ENCODE measurements at regions not wholly inside any gene's neighbourhood (a gene's known extent, or its start where the extent isn't known, plus 50 kb on each side); places are given as distances from the start of the nearest gene placed in this dataset.

DNA sequence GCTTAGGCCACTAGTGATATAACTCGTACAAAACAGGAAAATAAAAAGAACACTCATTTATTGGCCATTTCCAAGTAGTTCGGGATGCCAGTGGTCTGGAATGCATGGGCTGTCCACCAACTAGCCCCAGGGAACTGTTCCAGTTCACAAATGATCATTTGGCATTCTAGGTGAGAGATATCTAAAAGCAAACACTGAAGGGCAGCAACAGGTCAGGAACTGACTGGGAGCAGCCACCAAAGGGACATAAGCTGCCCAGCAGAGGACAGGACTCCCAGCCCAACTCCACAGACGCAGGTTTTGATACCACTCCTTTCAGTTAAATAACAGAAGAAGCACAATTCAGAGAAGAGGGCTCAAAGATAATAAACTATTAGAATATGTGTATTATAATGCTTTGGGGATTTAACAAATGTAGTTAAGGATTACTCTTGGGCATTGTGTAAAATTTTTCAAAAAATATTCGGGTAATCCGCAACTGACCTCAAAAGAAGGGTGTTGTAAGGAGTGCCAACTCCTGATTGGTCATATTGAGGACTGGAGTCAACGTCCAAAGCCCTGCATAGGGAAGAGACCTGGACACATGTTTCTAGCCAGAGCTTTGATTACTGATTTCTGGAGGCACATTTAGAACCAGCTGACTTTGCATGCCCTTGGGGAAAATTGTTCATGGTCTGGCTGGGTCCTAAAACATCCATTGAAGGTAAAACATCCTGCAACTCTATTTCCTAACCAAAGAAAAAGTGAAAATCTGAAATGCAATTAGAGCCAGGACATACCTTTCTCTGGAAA, 320.0 kb downstream of the DNAH5 start:
- TF ChIP-seq, protein P1, sequence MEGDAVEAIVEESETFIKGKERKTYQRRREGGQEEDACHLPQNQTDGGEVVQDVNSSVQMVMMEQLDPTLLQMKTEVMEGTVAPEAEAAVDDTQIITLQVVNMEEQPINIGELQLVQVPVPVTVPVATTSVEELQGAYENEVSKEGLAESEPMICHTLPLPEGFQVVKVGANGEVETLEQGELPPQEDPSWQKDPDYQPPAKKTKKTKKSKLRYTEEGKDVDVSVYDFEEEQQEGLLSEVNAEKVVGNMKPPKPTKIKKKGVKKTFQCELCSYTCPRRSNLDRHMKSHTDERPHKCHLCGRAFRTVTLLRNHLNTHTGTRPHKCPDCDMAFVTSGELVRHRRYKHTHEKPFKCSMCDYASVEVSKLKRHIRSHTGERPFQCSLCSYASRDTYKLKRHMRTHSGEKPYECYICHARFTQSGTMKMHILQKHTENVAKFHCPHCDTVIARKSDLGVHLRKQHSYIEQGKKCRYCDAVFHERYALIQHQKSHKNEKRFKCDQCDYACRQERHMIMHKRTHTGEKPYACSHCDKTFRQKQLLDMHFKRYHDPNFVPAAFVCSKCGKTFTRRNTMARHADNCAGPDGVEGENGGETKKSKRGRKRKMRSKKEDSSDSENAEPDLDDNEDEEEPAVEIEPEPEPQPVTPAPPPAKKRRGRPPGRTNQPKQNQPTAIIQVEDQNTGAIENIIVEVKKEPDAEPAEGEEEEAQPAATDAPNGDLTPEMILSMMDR (IDR thresholded peaks at IDR 0.05; ENCODE audit: unreplicated experiment), result no peak
- Mint-ChIP-seq H3K36me3 (ENCODE audit: low read depth, unreplicated experiment) (no peaks in the 10 kb centered on the region), H3K27me3 (ENCODE audit: unreplicated experiment) (peaks cover 4% of the 10 kb centered on the region), H3K4me1 (ENCODE audit: unreplicated experiment) (no peaks in the 10 kb centered on the region), H3K4me3 (ENCODE audit: unreplicated experiment) (no peak overlapping the region), H3K27ac (ENCODE audit: unreplicated experiment) (no peak overlapping the region), H3K9me3 (ENCODE audit: unreplicated experiment) (no peaks in the 10 kb centered on the region)
- no peak for DNase-seq (ENCODE audit: low spot score)

DNA sequence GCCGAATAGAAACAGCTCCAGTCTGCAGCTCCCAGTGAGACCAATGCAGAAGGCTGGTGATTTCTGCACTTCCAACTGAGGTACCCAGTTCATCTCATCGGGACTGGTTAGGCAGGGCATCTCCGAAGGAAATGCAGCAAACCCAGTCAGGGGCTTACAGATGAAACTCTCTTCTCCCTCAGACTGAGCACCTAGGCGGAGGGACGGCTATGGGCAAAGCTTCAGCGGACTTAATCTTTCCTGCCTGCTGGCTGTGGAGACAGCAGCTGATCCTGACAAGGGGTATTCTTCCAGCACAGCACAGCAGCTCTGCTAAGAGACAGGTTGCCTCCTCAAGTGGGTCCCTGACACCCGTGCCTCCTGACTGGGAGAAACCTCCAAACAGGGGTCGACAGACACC, 330.9 kb downstream of the DNAH5 start:
- peaks cover 2% of the 10 kb centered on the region for H3K4me1 Mint-ChIP-seq (ENCODE audit: unreplicated experiment)
- no peak overlapping the region for H3K27ac Mint-ChIP-seq (ENCODE audit: unreplicated experiment)
- H3K4me3 Mint-ChIP-seq (ENCODE audit: unreplicated experiment), result no peak overlapping the region
- DNase-seq (ENCODE audit: low spot score), result no peak
- H3K9me3 Mint-ChIP-seq (ENCODE audit: unreplicated experiment), result no peaks in the 10 kb centered on the region
- TF ChIP-seq, protein P1 (IDR thresholded peaks at IDR 0.05; ENCODE audit: unreplicated experiment), result no peak
- H3K27me3 Mint-ChIP-seq (ENCODE audit: unreplicated experiment), result no peaks in the 10 kb centered on the region
- no peaks in the 10 kb centered on the region for H3K36me3 Mint-ChIP-seq (ENCODE audit: low read depth, unreplicated experiment)

DNA sequence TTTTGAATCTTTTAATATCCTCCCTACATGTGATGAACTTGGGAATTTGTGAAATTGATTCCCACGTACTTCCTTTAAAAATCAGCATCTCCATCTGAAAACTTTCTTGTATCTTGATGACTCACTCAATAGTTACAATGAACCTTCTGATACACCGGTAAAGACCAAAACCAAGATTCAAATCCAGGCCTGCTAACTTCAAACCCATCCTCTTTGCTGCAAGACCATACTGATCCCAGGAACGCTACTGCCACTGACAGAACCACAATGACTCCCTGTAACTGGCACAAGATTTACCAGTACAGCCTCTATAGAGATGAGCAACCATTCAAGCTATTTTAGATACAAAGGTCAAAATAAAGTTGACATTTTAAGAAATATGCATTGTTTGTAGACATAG, 332.9 kb downstream of the DNAH5 start:
- Mint-ChIP-seq H3K4me1 (ENCODE audit: unreplicated experiment) (peaks cover 2% of the 10 kb centered on the region), H3K27ac (ENCODE audit: unreplicated experiment) (no peak overlapping the region), H3K27me3 (ENCODE audit: unreplicated experiment) (no peaks in the 10 kb centered on the region), H3K4me3 (ENCODE audit: unreplicated experiment) (no peak overlapping the region), H3K36me3 (ENCODE audit: low read depth, unreplicated experiment) (no peaks in the 10 kb centered on the region), H3K9me3 (ENCODE audit: unreplicated experiment) (no peaks in the 10 kb centered on the region)
- no peak for DNase-seq (ENCODE audit: low spot score)
- TF ChIP-seq, protein P1 (IDR thresholded peaks at IDR 0.05; ENCODE audit: unreplicated experiment), result no peak

DNA sequence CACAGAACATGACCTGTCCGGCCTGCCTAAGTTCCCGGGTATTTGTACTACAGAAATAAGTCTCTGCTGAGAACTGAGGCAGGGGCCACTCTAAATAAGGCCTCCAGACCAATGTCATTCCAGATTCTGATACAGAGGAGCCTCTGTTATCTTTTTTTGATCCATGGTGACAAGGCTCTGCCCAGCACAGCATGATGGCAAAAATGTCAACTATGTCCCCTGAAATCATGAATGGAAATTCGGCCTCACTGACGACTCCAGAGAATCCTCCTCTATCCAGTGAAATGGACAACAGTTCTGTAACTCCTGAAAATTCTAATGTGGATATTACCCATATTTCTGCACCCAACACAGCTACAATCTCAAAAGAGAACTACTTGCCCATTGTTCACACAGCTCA, 335.0 kb downstream of the DNAH5 start:
- H3K9me3 Mint-ChIP-seq (ENCODE audit: unreplicated experiment), result no peaks in the 10 kb centered on the region
- no peak overlapping the region for H3K4me3 Mint-ChIP-seq (ENCODE audit: unreplicated experiment)
- no peaks in the 10 kb centered on the region for H3K27me3 Mint-ChIP-seq (ENCODE audit: unreplicated experiment)
- DNase-seq (ENCODE audit: low spot score), result no peak
- H3K4me1 Mint-ChIP-seq (ENCODE audit: unreplicated experiment), result peaks cover 3% of the 10 kb centered on the region
- TF ChIP-seq, protein P1 (IDR thresholded peaks at IDR 0.05; ENCODE audit: unreplicated experiment), result no peak
- no peak overlapping the region for H3K27ac Mint-ChIP-seq (ENCODE audit: unreplicated experiment)
- H3K36me3 Mint-ChIP-seq (ENCODE audit: low read depth, unreplicated experiment), result no peaks in the 10 kb centered on the region

DNA sequence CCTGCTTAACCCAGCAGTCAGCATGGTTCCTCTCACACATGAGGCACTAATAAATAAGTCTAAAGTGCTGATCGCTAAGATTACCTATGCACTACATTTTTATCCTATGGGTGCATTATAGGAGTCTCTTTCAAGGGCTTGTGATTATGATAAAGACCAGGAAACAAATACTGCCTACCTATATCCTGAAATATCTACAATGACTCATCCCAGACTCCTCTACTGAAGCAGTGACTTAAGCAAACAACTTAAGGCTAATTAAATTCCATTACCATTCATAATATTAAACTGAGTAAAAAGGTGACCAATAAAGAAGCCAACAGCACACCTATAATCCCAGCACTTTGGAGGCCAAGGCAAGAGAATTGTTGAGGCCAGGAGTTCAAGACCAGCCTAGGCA, 338.4 kb downstream of the DNAH5 start:
- DNase-seq (ENCODE audit: low spot score), result no peak
- TF ChIP-seq, protein P1 (IDR thresholded peaks at IDR 0.05; ENCODE audit: unreplicated experiment), result no peak
- H3K4me1 Mint-ChIP-seq (ENCODE audit: unreplicated experiment), result peaks cover 17% of the 10 kb centered on the region
- no peaks in the 10 kb centered on the region for H3K36me3 Mint-ChIP-seq (ENCODE audit: low read depth, unreplicated experiment)
- no peak overlapping the region for H3K4me3 Mint-ChIP-seq (ENCODE audit: unreplicated experiment)
- H3K27ac Mint-ChIP-seq (ENCODE audit: unreplicated experiment), result no peak overlapping the region
- H3K27me3 Mint-ChIP-seq (ENCODE audit: unreplicated experiment), result no peaks in the 10 kb centered on the region
- no peaks in the 10 kb centered on the region for H3K9me3 Mint-ChIP-seq (ENCODE audit: unreplicated experiment)
